H9 (cell line): ENCODE measurements at regions not wholly inside any gene's neighbourhood (a gene's known extent, or its start where the extent isn't known, plus 50 kb on each side); places are given as distances from the start of the nearest gene placed in this dataset.

Source experiments
- DNase-seq: peaks from one replicate; pipeline ENCODE4 v3.0.0-alpha.2; 2017
- H2AFZ ChIP-seq: one replicate; pipeline ENCODE4 v1.6.1; 2013; ENCODE audit warnings: mild to moderate bottlenecking, low read length, control low read depth, moderate library complexity
- H2AK5ac ChIP-seq: 2 replicates; pipeline ENCODE4 v1.6.1; 2013; ENCODE audit warnings: low read length, control low read depth, mixed read lengths; ENCODE audit not compliant: insufficient read length
- H2BK120ac ChIP-seq: one replicate; pipeline ENCODE4 v1.6.1; 2013; ENCODE audit warnings: low read depth, mild to moderate bottlenecking, low read length, control low read depth, inconsistent platforms; ENCODE audit not compliant: poor library complexity, severe bottlenecking
- H2BK12ac ChIP-seq: 2 replicates; pipeline ENCODE4 v1.6.1; 2013; ENCODE audit warnings: low read length, control low read depth, mixed read lengths, low read depth; ENCODE audit not compliant: insufficient read length
- H2BK15ac ChIP-seq: 2 replicates; pipeline ENCODE4 v1.6.1; 2013; ENCODE audit warnings: low read depth, low read length, control low read depth
- H2BK20ac ChIP-seq: one replicate; pipeline ENCODE4 v1.6.1; 2013; ENCODE audit warnings: low read depth, mild to moderate bottlenecking, low read length, control low read depth, inconsistent platforms; ENCODE audit not compliant: poor library complexity, severe bottlenecking
- H2BK5ac ChIP-seq: 2 replicates; pipeline ENCODE4 v1.6.1; 2013; ENCODE audit warnings: low read length, control low read depth, mixed read lengths; ENCODE audit not compliant: insufficient read length
- H3K14ac ChIP-seq: 2 replicates; pipeline ENCODE4 v1.6.1; 2013; ENCODE audit warnings: low read length, control low read depth; ENCODE audit not compliant: insufficient read depth
- H3K18ac ChIP-seq: 2 replicates; pipeline ENCODE4 v1.6.1; 2013; ENCODE audit warnings: low read depth, mild to moderate bottlenecking, mixed read lengths, low read length, control low read depth; ENCODE audit not compliant: insufficient read length
- H3K23ac ChIP-seq: 2 replicates; pipeline ENCODE4 v1.6.1; 2013; ENCODE audit warnings: low read length, control low read depth, mixed read lengths, low read depth; ENCODE audit not compliant: insufficient read length
- H3K23me2 ChIP-seq: 2 replicates; pipeline ENCODE4 v1.6.1; 2013; ENCODE audit warnings: low read depth, mild to moderate bottlenecking, mixed read lengths, low read length, control low read depth; ENCODE audit not compliant: insufficient read length, poor library complexity, severe bottlenecking
- H3K27ac ChIP-seq: 2 replicates; pipeline ENCODE4 v1.5.1; 2013; ENCODE audit warnings: low read length, control low read depth, mixed read lengths, low read depth; ENCODE audit not compliant: insufficient read length
- H3K27me3 ChIP-seq: 2 replicates; pipeline ENCODE4 v1.6.1; 2013; ENCODE audit warnings: low read length, control low read depth, inconsistent platforms; ENCODE audit not compliant: insufficient read depth
- H3K4ac ChIP-seq: 2 replicates; pipeline ENCODE4 v1.6.1; 2013; ENCODE audit warnings: low read depth, mild to moderate bottlenecking, control low read depth, inconsistent platforms, low read length, moderate library complexity
- H3K4me1 ChIP-seq: 2 replicates; pipeline ENCODE4 v1.6.1; 2013; ENCODE audit warnings: low read length, control low read depth, inconsistent platforms; ENCODE audit not compliant: insufficient read depth
- H3K4me2 ChIP-seq: 2 replicates; pipeline ENCODE4 v1.6.1; 2013; ENCODE audit warnings: low read length, control low read depth, mixed read lengths; ENCODE audit not compliant: insufficient read length, insufficient read depth
- H3K56ac ChIP-seq: 2 replicates; pipeline ENCODE4 v1.6.1; 2013; ENCODE audit warnings: low read depth, mild to moderate bottlenecking, mixed read lengths, low read length, control low read depth; ENCODE audit not compliant: insufficient read length
- H3K79me1 ChIP-seq: 2 replicates; pipeline ENCODE4 v1.6.1; 2013; ENCODE audit warnings: low read depth, mild to moderate bottlenecking, moderate library complexity, low read length, control low read depth, inconsistent platforms; ENCODE audit not compliant: insufficient read depth, poor library complexity, severe bottlenecking
- H3K79me2 ChIP-seq: 2 replicates; pipeline ENCODE4 v1.6.1; 2013; ENCODE audit warnings: low read length, control low read depth, inconsistent platforms; ENCODE audit not compliant: insufficient read depth
- H3K9ac ChIP-seq: 2 replicates; pipeline ENCODE4 v1.6.1; 2013; ENCODE audit warnings: low read length, control low read depth, mixed read lengths; ENCODE audit not compliant: insufficient read length; ENCODE audit errors: extremely low read depth
- H3K9me3 ChIP-seq: one replicate; pipeline ENCODE4 v1.6.1; 2013; ENCODE audit warnings: low read depth, low read length, inconsistent platforms; ENCODE audit not compliant: control insufficient read depth
- H3T11ph ChIP-seq: one replicate; pipeline ENCODE4 v1.6.1; 2013; ENCODE audit warnings: mild to moderate bottlenecking, low read length, control low read depth, inconsistent platforms
- H4K20me1 ChIP-seq: one replicate; pipeline ENCODE4 v1.6.1; 2013; ENCODE audit not compliant: control insufficient read depth, insufficient read length, insufficient read depth
- H4K5ac ChIP-seq: 2 replicates; pipeline ENCODE4 v1.6.1; 2013; ENCODE audit warnings: low read depth, mild to moderate bottlenecking, mixed read lengths, low read length, control low read depth; ENCODE audit not compliant: insufficient read length
- H4K8ac ChIP-seq: replicated peaks from 2 replicates; pipeline ENCODE4 v1.6.1; 2013; ENCODE audit warnings: low read length, control low read depth, mixed read lengths, low read depth; ENCODE audit not compliant: insufficient read length
- H4K91ac ChIP-seq: 2 replicates; pipeline ENCODE4 v1.6.1; 2013; ENCODE audit warnings: low read depth, mild to moderate bottlenecking, moderate library complexity, mixed read lengths, low read length, control low read depth; ENCODE audit not compliant: insufficient read length
- H3K27ac Mint-ChIP-seq, 3 experiments: 2 replicates in 2 of 3; 3 replicates in 1 of 3; pipeline ENCODE4 v1.8.0; 2020 to 2021; ENCODE audit warnings: mixed read lengths in 3 of 3, mild to moderate bottlenecking in 1 of 3, moderate library complexity in 1 of 3
- H3K27me3 Mint-ChIP-seq: 2 replicates; pipeline ENCODE4 v1.8.0; 2021; ENCODE audit warnings: low read depth, mild to moderate bottlenecking, moderate library complexity, mixed read lengths
- H3K36me3 Mint-ChIP-seq, 3 experiments: 2 replicates in 2 of 3; 3 replicates in 1 of 3; pipeline ENCODE4 v1.8.0; 2020 to 2021; ENCODE audit warnings: low read depth in 3 of 3, mixed read lengths in 3 of 3; ENCODE audit not compliant: insufficient read depth in 1 of 3
- H3K4me1 Mint-ChIP-seq, 2 experiments: 2 replicates each; pipeline ENCODE4 v1.8.0; 2020; ENCODE audit warnings: mixed read lengths in 2 of 2
- H3K4me3 Mint-ChIP-seq, 2 experiments: 2 replicates in 1 of 2; 3 replicates in 1 of 2; pipeline ENCODE4 v1.8.0; 2020 to 2021; ENCODE audit warnings: mild to moderate bottlenecking in 2 of 2, mixed read lengths in 2 of 2, moderate library complexity in 1 of 2
- H3K9me3 Mint-ChIP-seq, 2 experiments: 2 replicates in 1 of 2; 3 replicates in 1 of 2; pipeline ENCODE4 v1.8.0; 2020; ENCODE audit warnings: mild to moderate bottlenecking in 2 of 2, mixed read lengths in 2 of 2, moderate library complexity in 1 of 2
- WGBS: extraction: QIAGEN DNeasy Blood & Tissue Kit; methylation state at CpG from one replicate; pipeline ENCODE4 v1.1.7; 2013; ENCODE audit warnings: missing lambda C conversion rate, low lambda C conversion rate, mixed read lengths; ENCODE audit not compliant: insufficient read length; ENCODE audit errors: extremely low coverage; 5-methylcytosine and 5-hydroxymethylcytosine counted together
- TF ChIP-seq, protein P1 (sequence below): fragments of 200-600 bp; sonication (generic); conservative IDR thresholded peaks from 3 replicates; pipeline ENCODE4 v1.8.0; 2021; ENCODE audit warnings: antibody characterized with exemption, mild to moderate bottlenecking

DNA sequence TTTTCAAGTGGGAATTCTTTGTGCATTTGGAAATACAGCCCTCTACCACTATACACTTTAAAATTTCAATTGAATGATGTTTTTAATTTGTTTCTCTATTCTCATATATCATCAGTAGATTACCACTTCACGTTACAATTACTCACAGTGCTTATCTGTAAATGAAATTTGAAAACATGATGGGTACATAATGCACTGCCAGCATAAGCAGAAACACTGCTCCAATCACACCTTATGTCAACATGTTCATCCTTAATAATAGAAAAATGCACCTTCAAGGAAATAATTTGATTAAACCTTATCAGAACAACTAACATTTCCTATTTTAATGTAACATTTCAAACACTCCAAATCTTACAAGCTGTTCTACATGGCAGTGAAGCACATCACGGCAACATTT is 718.4 kb downstream of the GBE1 start:
- TF ChIP-seq, protein P1, sequence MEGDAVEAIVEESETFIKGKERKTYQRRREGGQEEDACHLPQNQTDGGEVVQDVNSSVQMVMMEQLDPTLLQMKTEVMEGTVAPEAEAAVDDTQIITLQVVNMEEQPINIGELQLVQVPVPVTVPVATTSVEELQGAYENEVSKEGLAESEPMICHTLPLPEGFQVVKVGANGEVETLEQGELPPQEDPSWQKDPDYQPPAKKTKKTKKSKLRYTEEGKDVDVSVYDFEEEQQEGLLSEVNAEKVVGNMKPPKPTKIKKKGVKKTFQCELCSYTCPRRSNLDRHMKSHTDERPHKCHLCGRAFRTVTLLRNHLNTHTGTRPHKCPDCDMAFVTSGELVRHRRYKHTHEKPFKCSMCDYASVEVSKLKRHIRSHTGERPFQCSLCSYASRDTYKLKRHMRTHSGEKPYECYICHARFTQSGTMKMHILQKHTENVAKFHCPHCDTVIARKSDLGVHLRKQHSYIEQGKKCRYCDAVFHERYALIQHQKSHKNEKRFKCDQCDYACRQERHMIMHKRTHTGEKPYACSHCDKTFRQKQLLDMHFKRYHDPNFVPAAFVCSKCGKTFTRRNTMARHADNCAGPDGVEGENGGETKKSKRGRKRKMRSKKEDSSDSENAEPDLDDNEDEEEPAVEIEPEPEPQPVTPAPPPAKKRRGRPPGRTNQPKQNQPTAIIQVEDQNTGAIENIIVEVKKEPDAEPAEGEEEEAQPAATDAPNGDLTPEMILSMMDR, result no peak
- H3K56ac ChIP-seq, result no peak overlapping the region
- no peaks in the 10 kb centered on the region for H3K4me1 ChIP-seq
- no CpG with 5 or more reads among the region's 2 CpGs for WGBS
- H3K9me3 Mint-ChIP-seq, result no peaks in the 10 kb centered on the region; a peak in 1 of 5 replicates
- H3K27ac Mint-ChIP-seq, result no peak overlapping the region
- no peak overlapping the region for H4K5ac ChIP-seq
- no peak overlapping the region for H2BK15ac ChIP-seq
- no peak overlapping the region for H3K4ac ChIP-seq
- H4K20me1 ChIP-seq, result no peaks in the 10 kb centered on the region
- no peaks in the 10 kb centered on the region for H3K4me1 Mint-ChIP-seq
- H4K8ac ChIP-seq, result no peak overlapping the region
- DNase-seq, result no peak
- no peak overlapping the region for H4K91ac ChIP-seq
- H3K4me3 Mint-ChIP-seq, result no peak overlapping the region
- no peaks in the 10 kb centered on the region for H3K79me1 ChIP-seq
- H3K27ac ChIP-seq, result no peak overlapping the region
- H3K9ac ChIP-seq, result no peak overlapping the region
- H3K14ac ChIP-seq, result no peak overlapping the region
- H3K79me2 ChIP-seq, result no peaks in the 10 kb centered on the region
- no peaks in the 10 kb centered on the region for H3K27me3 Mint-ChIP-seq
- H3T11ph ChIP-seq, result no peak overlapping the region
- no peaks in the 10 kb centered on the region for H3K23me2 ChIP-seq
- no peak overlapping the region for H2BK12ac ChIP-seq
- H3K27me3 ChIP-seq, result no peaks in the 10 kb centered on the region
- no peak overlapping the region for H3K23ac ChIP-seq
- no peak overlapping the region for H2BK5ac ChIP-seq
- no peak overlapping the region for H3K4me2 ChIP-seq
- no peak overlapping the region for H2BK120ac ChIP-seq
- H3K9me3 ChIP-seq, result no peaks in the 10 kb centered on the region
- no peak overlapping the region for H2AFZ ChIP-seq
- no peak overlapping the region for H3K18ac ChIP-seq
- H3K36me3 Mint-ChIP-seq, result no peaks in the 10 kb centered on the region
- no peak overlapping the region for H2AK5ac ChIP-seq
- H2BK20ac ChIP-seq, result no peak overlapping the region
